ENCODE measurements at regions not wholly inside any gene's neighbourhood (a gene's known extent, or its start where the extent isn't known, plus 50 kb on each side); places are given as distances from the start of the nearest gene placed in this dataset.

DNA sequence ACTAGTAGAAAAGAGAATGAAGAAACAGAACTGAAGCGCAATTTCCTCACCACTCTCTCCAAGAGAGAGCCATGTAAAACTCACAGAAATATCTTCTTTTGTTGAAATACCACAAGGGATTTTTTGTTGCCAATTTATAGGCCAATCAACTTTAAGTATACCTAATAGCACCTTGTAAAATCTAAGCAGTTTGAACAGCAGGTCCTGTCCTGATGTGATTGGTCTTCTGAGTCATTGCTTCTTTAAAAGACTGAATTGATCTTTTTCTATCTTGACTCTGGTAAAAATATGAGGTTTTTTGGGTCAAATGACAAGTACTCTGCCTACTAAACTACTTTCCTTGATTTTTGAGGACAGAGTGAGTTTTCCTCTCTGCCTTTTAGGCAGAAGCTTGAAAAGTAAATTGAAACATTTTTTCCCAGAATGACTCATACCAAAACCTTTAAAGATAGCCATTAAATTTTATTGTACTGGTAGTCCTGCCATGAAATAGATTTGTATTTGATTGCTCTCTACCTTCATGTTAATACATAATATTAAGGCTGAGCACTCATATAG is 343.9 kb upstream of the CBLB start:
- H3K4me3 ChIP-seq (ENCODE audit: low read depth, low read length) = no peak overlapping the region
- TF ChIP-seq, protein P1, sequence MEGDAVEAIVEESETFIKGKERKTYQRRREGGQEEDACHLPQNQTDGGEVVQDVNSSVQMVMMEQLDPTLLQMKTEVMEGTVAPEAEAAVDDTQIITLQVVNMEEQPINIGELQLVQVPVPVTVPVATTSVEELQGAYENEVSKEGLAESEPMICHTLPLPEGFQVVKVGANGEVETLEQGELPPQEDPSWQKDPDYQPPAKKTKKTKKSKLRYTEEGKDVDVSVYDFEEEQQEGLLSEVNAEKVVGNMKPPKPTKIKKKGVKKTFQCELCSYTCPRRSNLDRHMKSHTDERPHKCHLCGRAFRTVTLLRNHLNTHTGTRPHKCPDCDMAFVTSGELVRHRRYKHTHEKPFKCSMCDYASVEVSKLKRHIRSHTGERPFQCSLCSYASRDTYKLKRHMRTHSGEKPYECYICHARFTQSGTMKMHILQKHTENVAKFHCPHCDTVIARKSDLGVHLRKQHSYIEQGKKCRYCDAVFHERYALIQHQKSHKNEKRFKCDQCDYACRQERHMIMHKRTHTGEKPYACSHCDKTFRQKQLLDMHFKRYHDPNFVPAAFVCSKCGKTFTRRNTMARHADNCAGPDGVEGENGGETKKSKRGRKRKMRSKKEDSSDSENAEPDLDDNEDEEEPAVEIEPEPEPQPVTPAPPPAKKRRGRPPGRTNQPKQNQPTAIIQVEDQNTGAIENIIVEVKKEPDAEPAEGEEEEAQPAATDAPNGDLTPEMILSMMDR (IDR thresholded peaks at IDR 0.05; ENCODE audit: borderline replicate concordance, insufficient read depth, low read depth, low read length) = no peak

DNA sequence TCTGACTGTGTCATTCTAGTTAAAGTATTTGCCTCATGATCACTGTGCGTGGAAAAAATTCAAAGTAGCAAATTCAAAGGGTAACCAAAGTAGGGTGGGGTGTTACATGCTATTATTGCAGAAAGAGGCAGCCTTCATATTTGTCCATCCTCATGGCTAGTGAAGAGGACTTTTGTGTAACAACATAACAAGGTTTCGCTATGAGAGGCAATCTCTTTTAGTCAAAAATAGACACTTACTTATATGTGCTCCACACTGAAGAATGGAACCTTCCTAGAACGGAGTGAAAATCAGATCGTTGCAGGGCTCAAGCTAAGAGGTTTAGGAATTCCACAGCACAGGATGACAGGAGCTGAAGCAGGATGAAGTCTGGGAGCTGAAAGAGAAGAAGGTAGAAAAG is 345.1 kb upstream of the CBLB start:
- TF ChIP-seq, protein P1 (IDR thresholded peaks at IDR 0.05; ENCODE audit: borderline replicate concordance, insufficient read depth, low read depth, low read length) = no peak
- no peak overlapping the region for H3K4me3 ChIP-seq (ENCODE audit: low read depth, low read length)

DNA sequence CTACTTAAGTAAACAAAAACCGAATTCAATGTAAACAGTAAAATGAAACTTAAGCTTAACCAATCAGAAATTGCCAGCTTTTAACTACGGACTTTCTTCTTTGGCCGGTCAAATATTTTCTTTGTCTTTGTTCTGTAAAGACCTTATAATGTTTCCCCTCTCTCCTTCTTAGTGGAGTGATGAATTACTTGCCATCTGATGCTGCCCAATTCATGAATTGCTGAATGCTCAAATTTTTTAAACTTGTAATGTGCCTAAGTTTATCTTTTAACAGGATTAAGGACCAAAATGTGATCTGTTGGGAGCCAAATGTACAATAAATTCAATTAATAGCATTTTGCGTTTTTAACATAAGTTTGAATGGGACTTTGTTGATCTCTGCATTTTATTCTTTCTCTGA is 345.8 kb upstream of the CBLB start:
- TF ChIP-seq, protein P1 (IDR thresholded peaks at IDR 0.05; ENCODE audit: borderline replicate concordance, insufficient read depth, low read depth, low read length) = no peak

GRCh38 chr3:106215047-106215446 is 346.2 kb upstream of the CBLB start:
- TF ChIP-seq, protein P1 (IDR thresholded peaks at IDR 0.05; ENCODE audit: borderline replicate concordance, insufficient read depth, low read depth, low read length) = no peak
- H3K4me3 ChIP-seq (ENCODE audit: low read depth, low read length) = no peak overlapping the region

More for the DNA sequence above, 345.8 kb upstream of the CBLB start:
- H3K4me3 ChIP-seq (ENCODE audit: low read depth, low read length) = no peak overlapping the region

DNA sequence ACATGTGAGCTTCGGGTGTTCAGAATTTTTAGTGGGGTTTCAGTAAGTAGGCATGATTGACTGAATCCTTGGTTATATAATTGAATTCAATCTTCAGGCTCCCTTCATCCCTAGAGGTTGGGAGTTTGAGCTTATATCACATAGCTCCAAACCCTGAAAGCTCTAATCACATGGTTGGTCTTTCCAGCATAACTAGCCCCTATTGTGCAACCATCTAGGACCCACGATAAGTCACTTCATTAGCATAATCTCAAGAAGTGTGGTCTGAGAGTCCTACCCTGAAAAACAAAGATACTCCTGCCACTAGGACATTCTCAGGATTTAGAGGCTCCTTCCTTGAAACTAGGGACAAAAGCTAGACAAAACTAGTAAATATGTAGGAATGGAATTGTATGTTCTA is 348.9 kb upstream of the CBLB start:
- H3K4me3 ChIP-seq (ENCODE audit: low read depth, low read length) = no peak overlapping the region
- TF ChIP-seq, protein P1 (IDR thresholded peaks at IDR 0.05; ENCODE audit: borderline replicate concordance, insufficient read depth, low read depth, low read length) = no peak

DNA sequence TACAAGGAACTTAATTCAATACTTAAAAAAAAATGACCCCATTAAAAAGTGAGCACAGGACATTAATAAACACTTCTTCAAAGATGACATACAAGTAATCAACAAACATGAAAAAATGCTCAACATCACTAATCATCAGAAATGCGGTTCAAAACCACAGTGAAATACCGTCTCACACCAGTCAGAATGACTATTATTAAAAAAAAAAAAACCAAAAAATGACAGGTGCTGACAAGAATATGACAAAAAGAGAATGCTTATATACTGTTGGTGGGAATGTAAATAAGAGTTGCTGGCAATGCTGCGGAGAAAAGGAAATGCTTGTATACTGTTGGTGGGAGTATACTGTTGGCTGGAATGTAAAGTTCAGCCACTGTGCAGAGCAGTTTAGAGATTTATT is 358.3 kb upstream of the CBLB start:
- TF ChIP-seq, protein P1 (IDR thresholded peaks at IDR 0.05; ENCODE audit: borderline replicate concordance, insufficient read depth, low read depth, low read length) = no peak
- H3K4me3 ChIP-seq (ENCODE audit: low read depth, low read length) = no peak overlapping the region

DNA sequence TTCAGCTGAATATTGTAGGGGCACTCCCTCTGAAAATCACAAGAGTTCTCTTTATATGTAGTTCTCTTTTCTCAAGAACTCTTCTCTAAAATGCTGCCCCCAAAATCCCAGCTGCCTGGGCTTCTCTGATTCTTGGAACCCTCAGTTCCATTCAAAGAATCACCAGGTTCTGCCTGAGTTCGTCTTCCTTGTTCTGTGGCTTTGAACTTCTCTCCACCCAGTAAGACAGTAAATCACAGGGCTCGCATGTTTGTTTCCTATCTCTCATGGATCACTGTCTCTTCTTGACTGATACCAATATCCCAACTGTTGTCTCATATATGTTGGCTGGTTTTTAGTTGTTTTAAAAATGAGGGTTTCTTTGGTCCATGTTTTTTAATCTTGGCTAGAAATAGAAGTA is 359.5 kb upstream of the CBLB start:
- no peak overlapping the region for H3K4me3 ChIP-seq (ENCODE audit: low read depth, low read length)
- TF ChIP-seq, protein P1 (IDR thresholded peaks at IDR 0.05; ENCODE audit: borderline replicate concordance, insufficient read depth, low read depth, low read length) = no peak
